GM18520 (cell line): ENCODE measurements at regions not wholly inside any gene's neighbourhood (a gene's known extent, or its start where the extent isn't known, plus 50 kb on each side); places are given as distances from the start of the nearest gene placed in this dataset.
"Not testable (repeated sequence)": the region's sequence is repeated elsewhere in the genome, so short reads cannot be mapped to it uniquely, and the experiment has no call there.

ENCODE experiments used
- ATAC-seq: cut with Tn5 transposase; IDR thresholded peaks from one replicate; pipeline ENCODE4 v1.9.1; 2021; ENCODE audit not compliant: unreplicated experiment

DNA sequence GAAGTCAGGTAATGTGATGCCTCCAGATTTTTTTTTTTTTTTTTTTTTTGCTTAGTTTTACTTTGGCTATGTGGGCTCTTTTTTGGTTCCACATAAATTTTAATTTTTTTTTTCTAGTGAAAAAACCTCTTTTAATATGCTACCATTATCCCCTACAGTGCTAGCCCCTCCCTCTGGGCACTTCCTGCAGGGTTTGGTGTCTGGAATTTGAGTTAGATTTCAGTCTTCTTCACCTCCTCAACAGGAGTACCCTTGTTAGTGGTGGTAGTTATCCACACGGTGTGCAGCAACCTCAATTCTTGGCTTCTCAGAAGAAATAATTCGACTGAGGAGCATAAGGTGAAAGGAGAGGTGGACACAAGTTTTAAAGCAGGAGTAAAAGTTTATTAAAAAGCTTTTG, 128.8 kb upstream of the SYNCRIP start:
- ATAC-seq, result no peak

DNA sequence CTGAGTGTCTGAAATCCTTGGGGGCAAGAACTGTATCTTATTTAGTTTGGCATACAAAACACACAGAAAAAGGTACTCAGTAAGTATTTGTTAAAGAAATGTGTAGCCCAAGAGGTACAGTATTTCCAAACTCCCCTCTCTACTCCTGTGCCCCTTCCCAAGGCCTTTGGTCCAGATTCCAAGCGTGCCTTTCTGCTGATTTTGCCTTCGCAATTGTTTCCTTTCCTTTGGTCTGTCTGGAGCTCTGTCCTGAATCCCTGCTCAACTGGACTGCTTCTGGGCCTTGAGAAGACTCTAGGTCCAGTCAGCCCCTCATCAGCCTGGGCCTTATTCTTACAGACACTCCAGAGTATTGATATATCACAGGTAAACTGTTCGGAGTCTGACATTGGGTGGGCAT, 122.2 kb upstream of the SYNCRIP start:
- no peak for ATAC-seq

DNA sequence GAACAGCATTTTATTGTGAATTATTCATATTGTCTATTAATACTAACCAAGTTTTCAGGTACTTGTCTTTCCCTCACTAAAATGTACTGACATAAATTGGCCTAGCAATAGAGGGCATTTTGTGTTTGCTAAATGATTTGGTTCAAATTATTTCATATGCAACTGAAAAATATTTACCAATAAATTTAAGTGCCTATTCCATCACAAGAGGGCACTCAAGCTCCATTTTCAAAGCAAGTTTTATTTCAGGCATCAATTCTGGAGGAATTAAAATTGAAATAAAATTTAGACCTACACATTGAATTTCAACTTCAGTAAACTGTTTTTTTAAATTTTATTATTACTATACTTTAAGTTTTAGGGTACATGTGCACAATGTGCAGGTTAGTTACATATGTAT, 114.3 kb upstream of the SYNCRIP start:
- ATAC-seq, result no peak

DNA sequence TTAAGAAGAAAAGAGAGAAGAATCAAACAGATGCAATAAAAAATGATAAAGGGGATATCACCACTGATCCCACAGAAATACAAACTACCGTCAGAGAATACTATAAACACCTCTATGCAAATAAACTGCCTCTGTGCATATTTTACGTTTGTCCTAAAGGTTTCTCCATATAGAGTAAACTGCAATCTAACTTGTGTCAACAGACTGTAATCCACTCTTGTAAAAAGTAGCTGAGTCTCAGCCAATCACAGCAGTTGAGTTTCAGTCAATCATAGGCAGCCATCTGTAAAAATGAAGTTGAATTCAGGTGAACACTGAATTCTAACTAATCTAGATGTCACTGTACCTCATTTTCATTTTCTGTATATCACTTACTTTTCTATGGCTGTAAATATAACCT, 112.2 kb upstream of the SYNCRIP start:
- ATAC-seq, result no peak

DNA sequence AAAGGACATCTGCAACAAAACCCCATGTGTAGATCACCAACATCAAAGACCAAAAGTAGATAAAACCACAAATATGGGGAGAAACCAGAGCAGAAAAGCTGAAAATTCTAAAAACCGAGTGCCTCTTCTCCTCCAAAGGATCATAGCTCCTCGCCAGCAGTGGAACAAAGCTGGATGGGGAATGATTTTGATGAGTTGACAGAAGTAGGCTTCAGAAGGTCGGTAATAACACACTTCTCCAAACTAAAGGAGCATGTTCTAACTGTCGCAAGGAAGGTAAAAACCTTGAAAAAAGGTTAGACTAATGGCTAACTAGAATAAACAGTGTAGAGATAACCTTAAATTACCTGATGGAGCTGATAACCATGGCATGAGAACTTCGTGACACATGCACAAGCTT, 109.9 kb upstream of the SYNCRIP start:
- ATAC-seq, result no peak

DNA sequence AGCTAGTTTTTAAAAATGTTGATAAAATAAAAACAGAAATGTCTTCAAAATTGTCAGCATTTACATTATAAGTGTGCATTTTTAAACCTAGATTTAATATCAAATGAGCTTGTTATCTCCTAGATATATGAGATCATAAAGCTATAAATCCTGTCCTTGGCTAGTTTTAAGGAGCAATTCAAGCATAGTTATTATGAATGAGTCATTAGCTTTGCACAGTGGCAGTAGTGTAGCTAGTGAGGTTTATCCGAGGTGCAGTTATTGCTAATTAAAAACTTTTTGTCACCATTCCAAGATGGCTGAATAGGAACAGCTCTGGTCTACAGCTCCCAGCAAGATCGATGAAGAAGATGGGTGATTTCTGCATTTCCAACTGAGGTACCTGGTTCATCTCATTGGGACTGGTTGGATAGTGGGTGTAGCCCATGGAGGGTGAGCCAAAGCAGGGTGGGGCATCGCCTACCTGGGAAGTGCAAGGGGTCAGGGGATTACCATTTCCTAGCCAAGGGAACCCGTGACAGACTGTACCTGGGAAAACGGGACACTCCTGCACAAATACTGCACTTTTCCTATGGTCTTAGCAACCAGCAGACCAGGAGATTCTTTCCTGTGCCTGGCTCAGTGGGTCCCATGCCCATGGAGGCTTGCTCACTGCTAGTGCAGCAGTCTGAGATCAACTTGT, 108.8 kb upstream of the SYNCRIP start:
- ATAC-seq, result no peak

DNA sequence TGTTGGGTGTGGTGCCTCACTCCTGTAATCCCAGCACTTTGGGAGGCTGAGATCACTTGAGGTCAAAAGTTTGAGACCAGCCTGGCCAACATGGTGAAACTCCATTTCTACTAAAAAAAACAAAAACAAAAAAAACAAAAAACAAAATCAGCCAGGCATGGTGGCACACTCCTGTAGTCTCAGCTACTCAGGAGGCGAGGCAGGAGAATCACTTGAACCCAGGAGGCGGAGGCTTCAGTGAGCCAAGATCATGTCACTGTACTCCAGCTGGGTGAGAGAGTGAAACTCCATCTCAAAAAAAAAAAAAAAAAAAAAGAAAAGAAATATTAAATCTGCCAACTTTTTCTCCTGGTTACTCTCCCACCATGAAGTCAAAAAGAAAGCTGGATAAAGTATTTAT, 107.5 kb upstream of the SYNCRIP start:
- not testable (repeated sequence) for ATAC-seq

DNA sequence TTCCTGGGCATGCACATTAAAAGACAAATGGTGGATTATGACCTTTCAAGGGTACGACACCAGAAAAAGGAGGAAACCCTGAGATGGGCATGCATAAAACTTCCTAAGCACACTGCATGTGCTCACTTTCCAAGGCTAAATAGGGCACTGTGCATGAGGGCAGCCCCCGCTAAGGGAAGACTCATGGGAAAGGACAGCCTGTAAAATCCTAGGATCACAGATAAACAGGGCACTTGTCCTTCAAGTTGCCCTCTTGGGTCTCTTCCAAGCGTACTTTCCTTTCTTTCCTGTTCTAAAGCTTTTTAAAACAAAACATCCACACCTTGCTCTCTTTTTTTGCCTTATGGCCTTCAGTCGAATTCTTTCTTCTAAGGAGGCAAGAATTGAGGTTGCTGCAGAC, 106.5 kb upstream of the SYNCRIP start:
- no peak for ATAC-seq

DNA sequence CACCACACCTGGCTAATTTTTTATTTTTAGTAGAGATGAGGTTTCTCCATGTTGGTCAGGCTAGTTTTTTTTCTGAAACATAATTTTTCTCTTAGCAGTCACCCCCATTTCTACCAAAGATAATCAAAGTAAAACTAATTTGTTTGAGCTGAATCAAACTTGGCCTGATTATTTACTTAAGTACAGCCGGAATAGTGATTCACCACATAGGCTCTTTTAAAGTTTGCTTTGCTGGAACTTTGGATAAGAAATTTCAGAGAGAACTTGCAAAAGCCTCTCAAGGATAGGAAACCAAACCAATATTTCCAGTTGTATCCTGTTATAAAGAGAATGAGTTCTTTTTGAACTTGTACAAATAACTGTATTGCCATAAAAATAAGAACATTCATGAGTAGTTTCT, 105.0 kb upstream of the SYNCRIP start:
- no peak for ATAC-seq

DNA sequence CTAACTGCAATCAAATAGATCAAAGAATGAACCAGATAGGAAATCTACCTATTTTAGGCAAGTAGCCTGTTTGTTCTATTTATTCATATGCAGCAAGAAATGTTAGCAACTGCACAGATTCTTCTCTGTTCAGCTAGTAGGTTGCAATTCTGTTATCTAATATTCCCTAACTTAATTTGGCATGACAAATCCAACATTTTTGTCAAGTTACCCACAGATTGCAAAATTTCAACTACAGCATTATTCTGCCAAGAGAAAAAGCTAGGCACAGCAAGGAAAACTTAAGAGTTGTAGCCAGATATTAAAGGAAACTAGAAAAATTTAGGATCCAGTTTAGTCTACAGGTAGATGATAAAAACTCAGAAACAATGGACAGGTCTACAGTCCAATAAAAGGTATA, 104.4 kb upstream of the SYNCRIP start:
- ATAC-seq, result no peak

DNA sequence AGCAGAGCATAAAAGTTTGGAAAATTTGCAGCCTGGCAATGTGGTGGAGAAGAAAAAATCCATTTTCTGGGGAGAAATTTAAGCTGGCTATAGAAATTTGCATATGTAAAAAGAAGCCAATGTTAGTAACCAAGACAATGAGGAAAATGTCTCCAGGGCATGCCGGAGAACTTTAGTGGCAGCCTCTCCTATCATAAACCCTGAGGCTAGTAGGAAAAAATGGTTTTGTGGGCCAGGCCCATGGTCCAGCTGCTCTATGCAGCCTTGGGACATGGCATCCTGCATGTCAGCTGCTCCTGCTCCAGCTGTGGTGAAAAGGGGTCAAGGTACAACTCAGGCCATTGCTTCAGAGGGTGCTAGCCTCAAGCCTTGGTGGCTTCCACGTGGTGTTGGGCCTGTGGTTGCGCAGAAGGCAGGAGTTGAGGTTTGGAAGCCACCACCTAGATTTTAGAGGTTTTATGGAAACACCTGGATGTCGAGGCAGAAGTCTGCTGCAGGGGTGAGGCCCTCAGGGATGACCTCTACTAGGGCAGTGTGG, 101.8 kb upstream of the SYNCRIP start:
- ATAC-seq, result no peak

DNA sequence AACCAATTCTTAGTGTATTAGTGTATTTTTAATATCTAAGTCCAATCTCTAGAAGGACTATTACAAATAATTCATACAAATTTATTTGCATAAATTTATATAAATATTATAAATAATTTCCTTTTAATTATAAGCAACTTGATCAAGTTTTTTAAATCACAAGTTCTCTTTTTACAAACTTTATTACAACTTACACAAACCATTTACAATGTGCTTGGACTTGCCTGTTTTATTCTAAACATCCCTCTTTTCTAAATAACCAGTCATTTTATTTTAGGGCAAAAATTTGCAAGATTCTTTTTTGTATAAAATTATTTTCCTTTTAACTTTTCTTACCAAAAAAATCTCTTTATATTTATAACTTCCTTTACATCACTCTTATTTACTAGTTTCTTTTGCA, 83.5 kb upstream of the SYNCRIP start:
- no peak for ATAC-seq

DNA sequence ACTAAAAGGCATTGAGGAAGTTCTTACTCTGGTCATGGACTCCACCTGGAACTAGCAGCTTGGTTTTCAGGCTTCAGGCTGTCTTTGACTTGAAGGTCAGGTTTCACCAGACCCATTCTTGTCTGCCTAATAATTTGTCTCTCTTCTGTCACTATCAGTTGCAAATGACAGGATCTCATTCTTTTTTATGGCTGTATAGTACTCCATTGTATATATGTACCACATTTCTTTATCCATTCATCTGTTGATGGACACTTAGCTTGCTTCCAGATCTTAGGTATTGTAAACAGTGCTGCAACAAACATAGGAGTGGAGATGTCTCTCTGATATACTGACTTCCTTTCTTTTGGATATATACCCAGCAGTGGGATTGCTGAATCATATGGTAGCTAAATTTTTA, 73.1 kb upstream of the SYNCRIP start:
- ATAC-seq, result no peak

DNA sequence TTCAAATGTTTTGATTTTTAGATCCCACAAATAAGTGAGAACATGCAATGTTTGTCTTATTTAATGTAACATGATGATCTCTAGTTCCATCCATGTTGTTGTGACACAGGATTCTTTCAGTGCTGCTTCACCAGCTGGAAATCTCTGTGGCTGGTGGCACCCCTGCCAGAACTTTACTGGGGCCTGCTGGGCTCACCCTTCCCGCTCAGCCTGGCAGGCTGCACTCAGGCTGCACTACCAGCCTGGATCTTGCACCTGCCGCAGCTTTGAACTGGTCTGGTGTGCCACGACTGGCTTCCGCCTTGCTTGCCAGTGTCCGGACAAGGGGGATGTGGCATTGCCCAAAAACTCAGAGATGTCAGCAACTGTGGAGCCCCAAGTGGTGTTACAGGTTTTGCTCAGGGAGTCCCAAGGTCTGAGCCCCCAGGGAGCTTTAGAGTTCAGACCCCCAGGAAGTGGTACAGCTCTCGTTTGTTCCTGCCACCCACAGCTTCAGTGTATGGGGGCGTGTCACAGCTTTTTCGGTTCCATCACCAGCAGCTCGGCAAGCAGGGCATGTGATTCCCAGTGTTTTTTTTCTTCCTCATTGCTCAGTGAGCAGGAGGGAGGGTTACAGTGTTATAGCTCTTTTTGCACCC, 72.3 kb upstream of the SYNCRIP start:
- ATAC-seq, result no peak

DNA sequence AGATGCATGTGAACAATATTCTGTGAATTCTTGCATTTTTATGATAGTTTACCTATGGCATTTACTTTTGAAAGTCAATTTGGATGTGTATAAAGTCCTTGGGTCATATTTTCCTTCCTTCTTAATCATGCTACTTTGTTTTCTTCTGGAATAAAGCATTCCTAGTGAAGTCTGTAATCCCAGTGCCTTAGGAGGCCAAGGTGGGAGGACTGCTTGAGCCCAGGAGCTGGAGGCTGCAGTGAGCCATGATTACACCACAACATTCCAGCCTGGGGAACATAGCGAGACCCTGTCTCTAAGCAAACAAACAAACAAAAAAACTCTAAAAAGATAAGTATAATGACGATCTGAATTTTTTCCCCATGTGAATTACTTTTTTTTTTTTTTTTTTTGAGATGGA, 69.7 kb upstream of the SYNCRIP start:
- no peak for ATAC-seq

DNA sequence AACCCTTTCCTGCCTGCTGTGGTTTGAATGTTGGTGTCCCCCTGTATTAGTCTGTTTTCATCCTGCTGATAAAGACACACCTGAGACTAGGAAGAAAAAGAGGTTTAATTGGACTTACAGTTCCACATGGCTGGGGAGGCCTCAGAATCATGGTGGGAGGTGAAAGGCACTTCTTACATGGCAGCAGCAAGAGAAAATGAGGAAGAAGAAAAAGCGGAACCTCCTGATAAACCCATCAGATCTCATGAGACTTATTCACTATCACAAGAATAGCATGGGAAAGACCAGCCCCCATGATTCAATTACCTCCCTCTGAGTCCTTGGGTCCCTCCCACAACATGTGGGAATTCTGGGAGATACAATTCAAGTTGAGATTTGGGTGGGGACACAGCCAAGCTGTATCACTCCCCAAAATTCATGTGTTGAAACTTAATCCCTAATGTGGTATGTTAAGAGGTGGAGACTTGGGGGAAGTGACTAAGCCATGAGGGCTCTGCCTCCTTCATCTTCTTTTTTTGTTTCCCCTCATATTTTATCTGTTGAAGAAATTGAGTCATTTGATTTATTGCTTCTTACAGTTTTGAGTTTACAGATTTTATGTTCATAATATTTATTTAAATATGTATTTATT, 64.9 kb upstream of the SYNCRIP start:
- ATAC-seq, result not testable (repeated sequence)

DNA sequence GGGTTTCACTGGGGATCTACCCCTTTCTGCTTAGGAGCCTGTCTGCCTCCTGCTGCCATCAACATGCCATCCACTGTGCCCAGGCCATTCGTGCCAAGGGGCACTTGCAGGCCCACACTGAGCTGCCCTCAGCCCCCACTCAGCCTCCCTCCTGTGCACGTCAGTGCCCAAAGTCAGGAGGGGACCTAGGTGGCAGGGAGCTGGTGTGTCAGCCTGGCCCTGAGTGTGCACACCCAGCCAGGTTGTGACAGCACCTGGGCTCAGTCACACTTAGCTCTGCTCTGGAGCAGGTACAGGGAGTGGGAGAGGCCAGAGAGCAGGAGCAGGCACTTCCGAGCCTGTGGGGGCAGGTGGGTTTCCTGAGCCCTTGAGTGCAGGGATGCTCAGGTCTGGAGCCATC, 63.6 kb upstream of the SYNCRIP start:
- no peak for ATAC-seq

DNA sequence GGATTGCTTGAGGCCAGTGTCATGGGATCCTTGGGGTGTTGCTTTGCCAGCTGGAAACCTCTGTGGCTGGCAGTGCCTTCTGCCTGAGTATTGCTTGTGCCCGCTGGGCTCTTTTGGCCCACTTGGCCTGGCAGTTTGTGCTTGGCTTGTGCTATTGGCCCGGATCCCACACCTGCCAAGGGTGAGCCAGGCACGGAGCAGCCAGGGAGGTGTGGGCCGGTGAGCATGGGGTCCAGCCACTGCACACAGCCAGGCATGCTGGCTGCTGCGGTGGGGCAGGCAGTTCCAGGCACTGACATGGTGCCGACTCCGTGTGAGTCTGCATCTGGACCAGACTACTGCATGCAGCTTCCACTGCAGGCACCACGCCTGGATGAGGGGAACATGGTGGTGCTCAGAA, 62.5 kb upstream of the SYNCRIP start:
- no peak for ATAC-seq

DNA sequence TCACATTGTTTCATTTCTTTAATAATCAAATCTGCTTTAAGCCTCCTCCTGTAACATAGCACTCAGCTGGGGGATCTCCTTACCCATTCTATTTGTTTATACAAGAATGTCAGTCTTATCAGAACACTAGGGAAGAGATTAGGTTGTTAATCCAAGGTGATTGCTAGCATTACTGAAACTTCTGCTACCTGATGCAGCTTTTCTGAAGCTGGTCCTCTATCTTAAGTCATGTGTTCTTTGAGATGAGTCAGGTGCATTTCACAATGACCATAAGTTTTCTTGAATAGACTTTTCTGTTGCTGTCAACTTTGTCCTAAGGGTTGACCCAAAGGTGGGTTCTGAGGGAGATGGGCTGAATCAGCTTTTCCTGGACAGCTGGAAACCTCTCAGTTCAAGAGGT, 60.7 kb upstream of the SYNCRIP start:
- no peak for ATAC-seq
